Suppressor macrophage (primary cell): ENCODE measurements at regions not wholly inside any gene's neighbourhood (a gene's known extent, or its start where the extent isn't known, plus 50 kb on each side); places are given as distances from the start of the nearest gene placed in this dataset.

Experiments
- DNase-seq, 4 experiments: peaks; one replicate each; pipeline ENCODE4 v3.0.0-alpha.2; 2020 to 2022

DNA sequence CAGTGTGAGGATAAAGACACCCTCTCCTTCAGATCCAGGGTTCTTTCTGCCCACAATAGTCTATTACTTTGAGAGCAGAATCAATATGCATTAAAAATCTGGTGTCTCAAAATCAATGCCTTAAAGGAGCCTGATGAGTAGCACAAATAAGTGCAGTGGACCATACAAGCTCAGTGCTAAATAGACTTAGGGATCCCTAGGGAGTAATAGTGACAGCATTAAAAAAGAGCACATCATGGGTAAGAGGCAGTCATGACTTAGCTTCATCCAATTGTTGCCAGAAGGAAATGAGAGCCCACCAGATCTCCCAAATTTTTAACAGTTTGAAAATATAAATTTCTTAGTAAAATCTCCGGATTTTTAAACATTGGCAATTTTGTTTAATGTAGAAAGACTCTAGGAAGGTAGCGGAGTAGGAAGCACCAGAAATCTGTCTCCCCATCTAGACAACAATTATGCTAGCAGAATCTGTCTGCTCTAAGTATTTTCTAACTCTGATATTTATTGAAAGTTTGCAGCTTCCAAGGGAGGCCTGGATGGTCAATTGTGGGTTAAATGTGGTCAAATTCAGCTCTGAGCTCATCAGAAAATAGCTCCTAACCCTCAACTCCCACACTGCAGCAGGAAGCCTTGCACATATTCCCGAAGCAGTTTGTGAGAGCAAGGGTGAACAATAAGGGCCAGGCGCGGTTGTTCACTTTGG, 443.9 kb downstream of the TLE1 start:
- DNase-seq = no peak

DNA sequence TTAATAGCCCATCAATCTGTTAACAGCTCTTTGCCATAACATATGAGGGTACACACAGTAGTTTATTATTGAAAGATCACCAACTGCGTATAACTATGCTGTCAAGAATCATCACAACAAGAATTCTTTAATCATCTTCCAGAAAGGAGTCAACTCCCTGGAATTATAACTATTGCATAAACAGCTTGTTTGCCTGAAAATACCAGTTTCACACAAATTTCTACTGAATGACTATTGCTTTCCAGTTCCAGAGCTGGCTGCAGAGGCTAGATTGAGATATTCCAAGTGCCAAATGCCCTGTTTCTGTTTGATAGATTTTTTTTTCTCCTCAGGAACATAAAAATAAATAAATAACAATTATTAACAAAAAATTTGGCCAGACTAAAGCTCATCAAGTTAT, 444.7 kb downstream of the TLE1 start:
- DNase-seq = no peak

DNA sequence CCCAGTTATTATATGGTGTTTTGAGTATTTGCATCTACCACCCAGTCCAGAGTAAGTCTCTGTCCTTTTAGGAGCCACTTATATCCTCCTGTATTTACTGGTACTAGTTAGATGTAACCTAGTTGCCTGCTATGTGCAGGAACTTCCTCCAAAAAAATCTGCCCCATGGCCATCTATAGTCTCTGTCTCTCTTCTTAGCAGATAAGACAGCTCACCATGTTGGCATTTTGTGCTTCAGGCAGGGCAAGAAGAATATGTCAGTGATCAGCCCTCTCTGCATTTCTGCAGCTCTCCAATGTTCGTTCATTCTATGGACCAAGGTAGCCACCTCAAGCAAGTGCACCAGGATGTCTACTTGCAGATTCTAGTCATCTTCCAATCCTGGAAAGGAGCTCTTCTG, 446.5 kb downstream of the TLE1 start:
- no peak for DNase-seq

DNA sequence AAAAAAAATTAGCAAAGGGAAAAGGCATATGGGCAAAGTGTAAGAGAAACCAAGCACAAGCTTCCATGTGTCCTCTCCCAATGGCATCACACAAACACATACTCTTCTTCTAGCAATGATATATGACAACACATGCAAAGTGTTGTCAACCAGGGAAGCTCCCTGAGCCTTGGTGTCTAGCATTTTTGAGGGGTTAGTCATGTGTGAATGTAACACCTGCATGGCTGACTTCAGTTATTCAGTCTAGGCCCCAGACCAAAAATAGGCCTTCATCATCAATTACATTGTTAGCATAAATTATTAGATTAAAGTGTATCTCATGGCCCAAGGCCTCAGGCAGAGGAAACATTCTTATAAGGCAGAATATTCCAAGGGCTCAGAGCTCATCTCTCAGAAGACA, 450.0 kb downstream of the TLE1 start:
- no peak for DNase-seq

DNA sequence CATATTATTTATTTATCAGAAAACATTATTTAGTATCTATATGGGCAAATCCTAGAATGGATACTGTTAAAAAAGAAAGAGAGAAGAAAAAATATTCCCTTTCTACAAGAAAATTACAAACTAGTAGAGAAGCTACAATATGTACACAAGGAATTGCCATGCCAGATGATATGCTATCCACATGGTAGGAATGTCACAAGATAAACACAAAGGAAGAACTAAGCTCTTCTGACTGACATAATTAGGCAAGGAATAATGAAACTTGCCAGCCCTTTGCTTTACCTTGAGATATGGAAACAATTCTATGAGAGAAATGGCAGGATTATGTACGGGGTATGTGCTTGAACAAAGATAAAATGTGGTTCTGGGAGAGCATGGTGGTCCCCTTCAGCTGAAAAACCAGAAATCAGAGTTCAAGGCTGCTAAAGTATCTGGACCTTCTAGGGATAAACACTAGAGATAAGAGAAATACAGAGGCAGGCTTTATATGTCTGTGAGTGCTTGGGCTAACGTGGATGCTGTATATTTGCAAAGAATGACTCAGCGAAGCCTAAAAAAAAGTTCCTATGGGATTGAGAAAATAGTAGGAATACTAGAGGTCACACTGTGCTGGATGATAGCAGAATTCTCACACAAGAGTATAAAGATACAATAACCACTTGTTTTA, 451.6 kb downstream of the TLE1 start:
- no peak for DNase-seq

DNA sequence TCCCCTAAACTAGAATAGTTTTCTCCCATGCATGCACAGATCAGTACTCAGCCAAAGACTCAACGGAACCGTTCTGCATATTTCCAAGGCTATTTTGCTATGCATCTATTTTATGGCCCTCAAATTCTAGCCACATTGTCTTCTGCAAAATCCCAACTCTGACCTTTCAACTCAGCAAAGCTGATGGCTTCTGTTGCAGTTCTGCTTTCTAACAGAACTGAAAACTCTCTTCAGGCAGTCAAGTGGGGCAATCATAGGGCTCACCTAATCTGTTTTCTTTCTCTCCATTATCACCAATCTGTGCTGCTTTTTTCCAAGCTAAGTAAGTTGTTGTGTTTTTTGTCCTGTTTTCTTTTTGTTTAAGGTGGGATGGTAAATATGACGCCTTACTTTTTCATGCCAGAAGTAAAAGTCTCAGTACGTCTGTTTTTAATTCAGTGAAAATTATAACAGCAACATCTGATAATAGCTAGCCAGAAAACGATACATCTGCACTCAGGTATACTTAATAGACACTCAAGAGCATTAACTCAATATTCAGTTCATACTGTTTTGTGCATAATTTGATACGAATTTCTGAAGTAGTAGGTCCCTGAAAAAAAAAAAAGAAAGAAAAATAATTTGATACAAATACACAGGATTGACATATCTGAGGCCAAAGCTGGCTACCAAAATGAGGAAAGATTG, 454.3 kb downstream of the TLE1 start:
- DNase-seq = peak in 1 of 4 experiments; percentile 24

DNA sequence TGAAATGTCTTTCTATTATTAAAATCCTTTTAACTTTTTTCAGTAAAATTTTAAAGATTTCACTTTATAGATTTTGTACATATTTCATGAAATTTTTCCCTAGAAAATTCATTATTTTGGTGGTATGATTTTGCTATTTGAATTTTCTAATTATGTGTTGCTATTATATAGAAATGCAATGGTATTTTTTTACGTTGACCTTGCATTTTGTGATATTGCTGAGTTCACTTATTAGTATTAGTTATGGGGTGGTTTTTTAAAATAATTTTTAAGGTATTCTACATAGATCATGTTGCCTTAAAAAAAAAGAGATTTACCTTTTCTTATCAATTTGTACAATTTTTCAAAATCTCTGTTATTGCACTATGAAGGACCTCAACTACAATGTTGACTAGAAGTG, 458.3 kb downstream of the TLE1 start:
- no peak for DNase-seq

DNA sequence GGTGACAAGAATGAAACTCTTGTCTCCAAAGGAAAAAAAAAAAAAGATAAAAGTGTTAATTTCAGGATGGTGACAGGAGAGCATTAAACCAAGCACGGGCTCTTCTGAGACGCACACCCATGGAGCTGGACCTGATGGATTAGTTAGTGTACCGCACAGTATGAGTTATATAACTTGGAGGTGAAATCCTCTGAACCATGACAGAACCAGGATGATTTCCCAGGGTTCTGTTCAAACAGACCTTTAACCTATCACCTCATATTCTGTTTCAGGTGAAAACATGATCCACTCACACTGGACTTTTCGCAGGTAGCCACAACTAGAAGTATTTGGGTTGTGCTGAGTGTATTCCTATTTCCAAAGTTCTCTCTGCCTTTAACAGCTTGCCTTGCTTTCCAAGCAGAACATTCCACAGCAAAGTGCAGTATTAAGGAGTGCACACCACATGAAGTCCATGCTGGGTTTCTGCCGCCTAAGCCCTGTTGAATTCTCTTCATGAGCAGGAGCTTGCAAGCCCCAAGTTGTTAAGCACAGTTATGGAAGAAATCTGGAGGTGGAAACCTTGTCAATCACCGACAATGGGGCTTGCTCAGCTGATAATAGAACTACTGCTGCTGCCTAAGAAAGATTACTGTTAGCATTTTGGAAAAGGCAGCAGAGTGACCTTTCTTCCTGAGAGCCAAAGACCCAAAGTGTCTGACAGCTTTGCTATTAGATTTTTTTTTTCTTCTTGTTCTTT, 461.7 kb downstream of the TLE1 start:
- no peak for DNase-seq

DNA sequence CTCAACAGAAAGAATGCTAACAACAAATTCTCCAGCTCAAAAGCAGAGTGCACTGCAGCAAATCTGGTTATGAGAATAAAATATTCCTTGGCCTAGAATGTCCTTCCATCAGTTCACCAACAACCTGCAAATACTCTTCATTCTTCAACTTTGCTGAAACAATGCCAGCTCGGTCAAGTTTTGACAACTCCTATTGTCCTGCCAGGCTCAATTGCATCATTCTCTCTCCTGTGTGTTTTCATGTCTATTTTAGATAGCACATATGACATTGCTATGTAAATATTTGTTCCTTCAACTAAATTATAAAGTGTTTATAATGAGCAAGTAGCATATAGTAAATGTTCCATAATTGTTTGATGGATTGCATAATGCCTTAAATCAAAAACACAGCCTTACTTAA, 463.8 kb downstream of the TLE1 start:
- DNase-seq = no peak

DNA sequence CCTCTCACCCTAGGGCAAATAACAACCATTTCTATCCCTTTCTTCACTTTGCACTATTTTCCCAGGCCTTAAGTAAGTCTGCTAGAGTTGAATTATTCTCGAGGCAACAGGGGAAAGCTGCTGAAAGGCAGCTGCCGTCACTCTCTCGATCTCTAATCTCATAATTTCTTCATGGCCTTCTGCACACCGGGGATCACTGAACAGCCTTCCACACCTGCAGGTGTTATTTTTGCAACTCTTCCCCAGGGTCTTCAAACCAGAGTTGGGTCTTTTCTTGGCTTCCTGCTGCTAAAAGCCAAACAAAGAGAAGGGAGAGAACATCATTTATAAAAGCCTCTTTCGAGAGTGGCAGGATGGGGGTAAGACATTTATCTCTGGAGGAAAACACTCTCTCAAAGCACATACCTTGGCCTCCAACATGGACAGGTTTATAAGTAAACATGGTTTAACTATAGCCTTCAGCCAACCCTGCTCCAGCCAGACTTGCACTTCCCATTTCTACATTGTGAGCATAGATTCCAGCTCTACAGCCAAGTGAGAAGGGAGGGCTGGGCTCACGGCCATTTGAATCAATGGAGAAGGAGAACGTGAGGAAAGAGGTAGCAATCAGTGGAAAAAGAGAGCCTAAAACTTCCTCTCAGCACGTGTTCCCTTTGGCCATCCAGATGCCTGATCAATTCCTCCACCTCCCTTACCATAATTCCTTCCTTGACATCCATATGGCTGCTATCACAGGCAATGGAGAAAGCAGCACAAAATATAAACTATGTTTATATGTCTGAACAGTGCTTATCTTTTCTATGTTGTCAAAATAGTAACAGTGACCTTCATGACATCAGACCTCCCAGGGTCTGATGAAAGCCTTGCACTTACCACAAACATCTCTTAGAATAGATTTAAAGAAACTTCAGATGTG, 464.9 kb downstream of the TLE1 start:
- no peak for DNase-seq

DNA sequence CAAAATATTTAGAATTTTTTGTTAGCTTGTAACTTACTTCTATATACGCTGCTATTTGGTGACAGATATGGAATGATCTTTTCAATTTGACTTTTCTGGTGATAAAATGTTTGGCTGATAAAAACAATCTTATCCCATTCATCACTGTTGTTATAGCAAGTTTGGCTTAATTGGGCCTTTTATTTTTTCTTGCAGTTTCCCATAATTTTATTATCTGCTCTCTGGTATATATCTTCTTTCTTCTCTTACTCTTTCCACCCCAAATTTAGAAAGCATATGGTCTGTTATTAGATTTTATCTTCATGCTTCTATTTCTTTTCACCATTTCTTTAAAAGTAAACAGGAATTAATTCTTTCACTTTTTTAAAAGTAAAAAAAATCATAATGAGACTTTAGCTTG, 474.4 kb downstream of the TLE1 start:
- no peak for DNase-seq

DNA sequence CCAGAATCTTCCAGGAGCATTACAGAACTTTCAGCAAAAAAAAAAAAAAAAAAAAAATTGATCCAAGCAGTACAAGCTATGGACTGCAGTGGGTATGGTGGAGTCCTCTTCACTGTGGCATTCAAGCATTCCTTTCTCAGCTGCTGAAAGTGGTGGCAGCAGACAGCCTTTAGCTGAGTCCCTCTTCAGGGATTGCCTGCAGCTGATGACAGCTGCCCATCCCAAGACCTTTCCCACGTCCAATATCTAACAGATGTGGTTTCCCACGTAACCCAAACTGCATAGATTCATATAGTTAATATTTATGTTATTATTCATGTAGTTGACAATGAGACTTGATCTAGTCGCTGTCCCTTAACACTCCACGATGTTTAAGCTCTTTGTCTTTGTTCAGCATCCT, 475.9 kb downstream of the TLE1 start:
- no peak for DNase-seq

DNA sequence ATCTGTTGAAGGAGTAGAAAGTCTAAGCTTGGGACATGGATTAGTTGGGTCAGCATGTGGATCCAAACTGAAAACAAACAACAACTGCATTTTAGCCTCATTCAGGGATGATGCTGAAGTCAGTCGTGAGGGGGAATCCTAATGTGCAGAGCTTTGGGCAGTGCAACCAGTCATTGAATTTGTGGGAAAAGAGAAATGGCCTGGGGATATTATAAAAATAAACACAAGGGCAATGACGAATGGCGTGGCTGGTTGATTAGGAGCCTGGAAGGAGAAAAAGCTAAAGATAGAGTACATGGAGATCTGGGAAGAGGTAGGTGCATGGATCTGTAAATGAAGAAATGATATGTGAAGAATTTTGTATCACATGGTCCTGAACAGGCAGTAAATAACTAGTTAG, 477.6 kb downstream of the TLE1 start:
- no peak for DNase-seq

DNA sequence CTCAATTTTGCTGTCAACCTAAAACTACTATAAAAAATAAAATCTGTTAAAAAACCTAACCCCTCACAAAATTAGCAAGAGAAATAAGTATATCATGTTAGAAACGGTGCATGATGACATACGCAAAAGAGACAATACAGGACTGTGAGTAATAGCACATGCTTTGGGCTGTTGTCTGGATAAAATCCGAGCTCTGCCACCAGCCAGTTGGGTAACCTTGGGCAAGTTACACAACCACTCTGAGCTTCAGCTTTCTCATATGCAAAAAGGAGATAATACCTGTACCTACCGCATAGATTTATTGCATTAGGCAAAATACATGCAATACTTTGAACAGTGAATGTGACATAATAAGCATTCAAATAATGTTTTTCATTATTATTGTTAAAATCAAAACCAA, 481.7 kb downstream of the TLE1 start:
- no peak for DNase-seq

DNA sequence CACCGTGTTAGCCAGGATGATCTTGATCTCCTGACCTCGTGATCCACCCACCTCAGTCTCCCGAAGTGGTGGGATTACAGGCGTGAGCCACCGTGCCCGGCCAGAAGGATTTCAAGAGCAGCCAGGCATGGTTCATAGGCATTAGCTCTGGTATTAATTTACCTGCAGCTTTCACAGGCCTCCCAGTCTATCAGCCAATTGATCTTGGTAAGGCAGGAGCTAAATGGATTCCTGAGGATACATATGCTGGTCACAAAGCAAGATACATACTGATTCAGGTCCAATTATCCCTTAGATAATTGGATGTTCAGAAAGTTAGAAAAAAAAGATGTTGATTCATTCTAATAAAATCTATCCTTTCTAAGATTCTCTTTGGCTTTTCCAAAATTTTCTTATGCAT, 487.1 kb downstream of the TLE1 start:
- no peak for DNase-seq

DNA sequence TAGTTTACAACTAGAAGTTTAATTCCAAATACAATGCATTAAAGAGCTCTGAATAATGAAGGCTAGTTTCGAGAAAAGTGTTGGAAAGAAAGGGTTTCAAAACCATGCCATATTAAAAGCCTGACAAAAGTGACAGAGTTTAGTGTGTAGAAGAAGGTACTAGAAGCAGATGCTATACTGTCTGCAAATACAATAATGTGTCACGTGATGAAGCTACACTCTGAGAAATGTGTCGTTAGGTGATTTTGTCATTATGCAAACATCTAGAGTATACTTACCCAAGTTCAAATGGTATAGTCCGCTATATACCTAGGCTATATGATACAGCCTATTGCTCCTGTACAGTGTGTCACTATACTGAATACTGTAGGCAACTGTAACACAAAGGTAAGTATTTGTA, 494.1 kb downstream of the TLE1 start:
- no peak for DNase-seq

DNA sequence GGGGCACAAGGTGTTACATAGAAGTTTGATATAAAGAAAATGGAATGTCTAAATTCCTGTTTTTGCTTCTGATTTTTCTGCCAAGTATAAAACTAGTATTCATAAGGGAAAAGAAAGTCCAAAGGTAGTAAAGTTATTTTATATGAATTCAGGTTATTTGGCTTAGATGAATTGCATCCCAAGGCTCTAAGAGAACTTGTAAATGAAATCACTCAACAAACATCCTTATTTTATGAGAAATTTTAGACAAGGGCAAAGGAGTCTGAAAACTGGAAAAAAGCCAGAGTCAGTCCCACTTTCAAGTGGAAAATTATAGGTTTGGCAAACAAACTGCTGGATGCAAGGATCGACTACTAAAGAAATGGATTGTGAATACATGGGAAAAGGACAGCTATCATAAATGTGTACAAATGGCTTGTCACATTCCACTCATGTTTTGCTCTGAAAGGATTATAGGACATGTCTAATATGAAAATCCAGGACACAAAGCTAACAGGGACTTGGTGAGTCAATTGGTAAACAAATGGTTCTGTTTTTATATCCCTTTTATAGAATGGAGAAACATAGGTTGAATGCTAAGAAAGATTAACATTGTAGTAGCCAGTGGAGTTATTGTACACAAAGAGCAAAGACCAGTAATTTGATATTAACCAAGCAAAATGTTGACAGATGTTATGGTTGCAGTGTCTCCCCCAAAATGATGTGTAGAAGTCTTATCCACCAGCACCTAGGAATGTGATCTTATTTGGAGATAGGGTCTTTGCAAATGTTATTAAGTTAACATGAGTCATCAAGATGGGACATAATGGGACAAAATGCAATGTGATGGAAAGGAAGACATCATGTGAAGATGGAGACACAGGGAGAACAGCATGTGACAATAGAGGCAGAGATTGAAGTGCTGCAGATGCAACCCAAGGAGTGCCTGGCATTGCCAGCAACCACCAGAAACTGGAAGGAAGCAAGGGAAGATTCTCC, 495.7 kb downstream of the TLE1 start:
- no peak for DNase-seq

DNA sequence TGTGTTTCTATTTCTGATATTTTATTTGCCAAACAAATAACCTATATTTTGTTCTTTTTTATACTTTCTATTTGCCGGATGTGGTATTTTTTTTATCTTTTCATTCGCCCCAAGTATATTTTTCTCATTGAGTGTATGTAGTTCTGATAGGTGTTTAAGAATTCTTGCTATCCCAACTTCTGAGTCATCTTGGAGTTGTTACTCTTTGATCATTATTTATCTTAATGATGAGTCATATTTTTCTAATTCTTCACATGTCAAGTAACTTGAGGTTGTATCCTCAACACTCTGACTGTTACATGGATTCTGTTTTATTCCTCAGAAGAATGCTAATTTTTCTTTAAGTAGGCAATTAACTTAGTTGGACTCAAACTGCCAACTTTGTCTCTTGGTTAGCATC, 498.1 kb downstream of the TLE1 start:
- DNase-seq = no peak

DNA sequence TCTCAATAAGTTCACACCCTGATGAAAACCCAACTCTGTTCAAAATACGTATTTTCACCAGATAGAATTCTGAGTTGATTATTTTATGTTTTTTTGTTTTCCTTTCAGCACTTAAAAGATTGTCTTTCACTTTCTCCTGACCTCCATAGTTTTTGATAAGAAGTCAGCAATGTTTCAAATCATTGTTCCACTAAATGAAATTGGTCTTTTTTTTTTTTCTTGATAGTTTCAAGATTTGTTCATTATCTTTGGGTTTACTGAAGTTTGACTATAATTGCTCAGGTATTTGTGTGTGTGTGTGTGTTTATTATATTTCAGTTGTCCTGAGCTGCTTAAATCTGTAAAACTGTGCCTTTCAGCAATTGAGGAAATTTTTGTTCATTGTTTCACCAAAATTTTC, 498.7 kb downstream of the TLE1 start:
- no peak for DNase-seq

DNA sequence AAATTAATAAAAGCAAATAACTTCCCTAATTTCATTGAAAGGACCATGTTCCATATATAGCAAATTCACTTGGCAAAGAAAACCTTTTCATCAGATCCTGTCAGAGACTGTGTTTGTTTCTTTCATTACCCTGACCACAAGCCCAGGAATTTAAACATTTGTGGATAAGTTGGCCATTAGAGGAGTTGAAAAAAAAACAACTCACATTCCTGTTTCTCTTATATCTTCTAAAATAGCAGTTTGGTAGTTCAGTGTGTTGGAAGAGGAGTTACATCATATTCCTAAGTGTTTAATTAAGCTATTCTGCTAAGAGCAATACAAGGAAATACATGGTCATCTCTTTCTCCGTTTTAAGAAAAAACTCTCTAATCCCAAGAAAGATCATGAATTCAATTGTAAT, 505.6 kb downstream of the TLE1 start:
- no peak for DNase-seq

DNA sequence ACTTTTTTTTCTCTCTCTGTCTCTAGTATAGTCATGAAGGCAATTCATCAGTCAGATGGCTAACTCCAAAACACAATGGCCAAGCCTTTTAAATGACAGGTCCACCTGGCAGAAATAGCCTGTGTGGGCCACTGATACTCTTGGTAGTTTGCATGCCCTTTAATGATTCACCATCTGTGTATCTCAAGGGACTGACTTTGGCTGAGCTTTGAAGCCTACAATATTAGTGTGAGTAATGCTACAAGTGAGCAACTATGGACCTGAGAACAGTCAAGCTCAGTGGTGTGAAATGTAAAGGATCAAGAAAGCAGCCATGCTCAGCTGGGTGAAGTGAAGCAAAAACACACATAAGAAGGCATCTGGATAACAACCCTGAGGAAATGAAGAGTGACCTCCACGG, 506.9 kb downstream of the TLE1 start:
- no peak for DNase-seq
